Nephron progenitor cell (in vitro differentiated cells): ENCODE measurements at regions not wholly inside any gene's neighbourhood (a gene's known extent, or its start where the extent isn't known, plus 50 kb on each side); places are given as distances from the start of the nearest gene placed in this dataset.

Experiments
- DNase-seq: peaks from one replicate; pipeline ENCODE4 v3.0.0; 2021
- H3K27ac Mint-ChIP-seq: 2 replicates; pipeline ENCODE4 v1.8.0; 2021; ENCODE audit warnings: mild to moderate bottlenecking, moderate library complexity, mixed read lengths
- H3K27me3 Mint-ChIP-seq: 2 replicates; pipeline ENCODE4 v1.8.0; 2021; ENCODE audit warnings: mild to moderate bottlenecking, low read depth, mixed read lengths; ENCODE audit not compliant: poor library complexity
- H3K36me3 Mint-ChIP-seq: 2 replicates; pipeline ENCODE4 v1.8.0; 2021; ENCODE audit warnings: low read depth, mixed read lengths
- H3K4me1 Mint-ChIP-seq: 2 replicates; pipeline ENCODE4 v1.8.0; 2021; ENCODE audit warnings: mixed read lengths
- H3K4me3 Mint-ChIP-seq: 2 replicates; pipeline ENCODE4 v1.8.0; 2021; ENCODE audit warnings: mild to moderate bottlenecking, moderate library complexity, mixed read lengths
- H3K9me3 Mint-ChIP-seq: 2 replicates; pipeline ENCODE4 v1.8.0; 2021; ENCODE audit warnings: mild to moderate bottlenecking, moderate library complexity, mixed read lengths
- CTCF ChIP-seq: fragments of 200-600 bp; sonication (generic); IDR thresholded peaks from 2 replicates; pipeline ENCODE4 v1.5.0; 2021; ENCODE audit warnings: antibody characterized with exemption

DNA sequence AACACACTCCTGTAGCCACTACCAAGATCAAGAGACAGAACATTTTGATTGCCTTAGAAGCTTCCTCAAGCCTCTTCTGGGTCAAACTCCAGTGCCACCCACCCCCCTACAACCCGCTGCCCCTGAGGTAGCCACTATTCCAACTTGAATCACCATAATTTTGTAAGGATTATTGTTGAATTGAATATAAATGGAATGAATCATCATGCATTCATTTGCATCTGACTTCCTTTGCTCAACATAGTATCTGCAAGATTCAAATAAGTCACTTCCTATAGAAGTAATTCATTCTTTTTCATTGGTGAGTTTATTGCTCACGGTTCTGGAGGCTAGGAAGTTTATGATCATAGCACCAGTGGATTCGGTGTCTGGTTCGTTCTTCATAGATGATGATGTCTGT lies 364.2 kb downstream of the SLITRK2 start:
- TF ChIP-seq CTCF, result no peak
- H3K36me3 Mint-ChIP-seq, result no peaks in the 10 kb centered on the region
- no peak for DNase-seq
- H3K27ac Mint-ChIP-seq, result no peak overlapping the region
- H3K27me3 Mint-ChIP-seq, result peaks cover 11% of the 10 kb centered on the region
- H3K9me3 Mint-ChIP-seq, result peaks cover 30% of the 10 kb centered on the region
- H3K4me3 Mint-ChIP-seq, result no peak overlapping the region
- H3K4me1 Mint-ChIP-seq, result no peaks in the 10 kb centered on the region

- no peaks in the 10 kb centered on the region for H3K36me3 Mint-ChIP-seq
- no peaks in the 10 kb centered on the region for H3K4me1 Mint-ChIP-seq
- DNase-seq, result no peak
- H3K9me3 Mint-ChIP-seq, result peaks cover 24% of the 10 kb centered on the region
- no peak for TF ChIP-seq CTCF
- peaks cover 9% of the 10 kb centered on the region for H3K27me3 Mint-ChIP-seq
- no peak overlapping the region for H3K27ac Mint-ChIP-seq
- no peak overlapping the region for H3K4me3 Mint-ChIP-seq
Observed at GRCh38 chrX:146186540-146186939, 368.9 kb downstream of the SLITRK2 start.

GRCh38 chrX:146189371-146189770 lies 371.7 kb downstream of the SLITRK2 start:
- no peak overlapping the region for H3K27ac Mint-ChIP-seq
- no peak for DNase-seq
- H3K4me3 Mint-ChIP-seq, result no peak overlapping the region
- no peaks in the 10 kb centered on the region for H3K36me3 Mint-ChIP-seq
- peaks cover 21% of the 10 kb centered on the region for H3K9me3 Mint-ChIP-seq
- H3K4me1 Mint-ChIP-seq, result no peaks in the 10 kb centered on the region
- no peak for TF ChIP-seq CTCF
- H3K27me3 Mint-ChIP-seq, result peaks cover 3% of the 10 kb centered on the region

DNA sequence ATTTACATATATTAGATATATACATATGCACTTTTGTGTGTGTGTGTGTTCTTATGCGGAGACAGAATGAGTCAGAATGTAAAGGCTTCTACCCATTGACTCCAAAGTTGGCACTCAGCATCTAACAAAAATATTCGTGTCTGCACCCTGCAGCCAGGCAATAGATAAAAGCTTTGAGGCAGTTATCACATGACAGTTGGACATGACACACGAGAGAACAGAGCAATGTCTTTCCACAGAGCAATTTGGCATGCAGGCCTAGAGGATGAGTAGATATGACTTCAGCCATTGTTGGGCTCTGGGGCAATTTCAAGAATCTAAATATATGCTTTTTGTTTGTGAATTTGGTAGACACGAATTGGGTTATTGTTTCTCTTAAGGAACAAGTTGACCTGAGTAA lies 391.2 kb downstream of the SLITRK2 start:
- TF ChIP-seq CTCF, result no peak
- no peak overlapping the region for H3K27ac Mint-ChIP-seq
- no peak for DNase-seq
- peaks cover 27% of the 10 kb centered on the region for H3K9me3 Mint-ChIP-seq
- H3K36me3 Mint-ChIP-seq, result no peaks in the 10 kb centered on the region
- no peak overlapping the region for H3K4me3 Mint-ChIP-seq
- H3K27me3 Mint-ChIP-seq, result no peaks in the 10 kb centered on the region
- no peaks in the 10 kb centered on the region for H3K4me1 Mint-ChIP-seq

DNA sequence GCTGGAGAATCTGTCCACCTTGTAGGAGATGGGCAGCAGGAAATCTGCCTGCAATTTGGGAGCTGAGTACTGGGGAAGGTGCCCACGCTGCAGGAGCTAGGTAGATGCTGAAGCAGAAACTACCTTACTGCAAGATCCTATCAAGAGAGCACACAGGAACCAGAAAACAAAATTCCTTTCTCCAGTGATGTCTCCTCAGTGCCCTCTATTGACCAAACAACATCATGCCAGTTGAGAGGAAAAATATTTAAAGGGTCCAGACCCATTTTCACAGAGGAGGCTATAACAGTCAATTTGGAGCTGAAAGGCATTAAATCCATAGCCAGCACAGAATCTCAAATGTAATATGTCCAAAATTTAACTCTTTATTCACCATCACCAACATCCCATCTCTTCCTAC lies 406.8 kb downstream of the SLITRK2 start:
- Mint-ChIP-seq H3K27me3 (no peaks in the 10 kb centered on the region), H3K27ac (no peak overlapping the region), H3K4me1 (no peaks in the 10 kb centered on the region), H3K4me3 (no peak overlapping the region), H3K36me3 (no peaks in the 10 kb centered on the region), H3K9me3 (peaks cover 43% of the 10 kb centered on the region)
- no peak for DNase-seq
- TF ChIP-seq CTCF, result peak; percentile 27

GRCh38 chrX:146238173-146238572 lies 420.5 kb downstream of the SLITRK2 start:
- Mint-ChIP-seq H3K27me3 (no peaks in the 10 kb centered on the region), H3K4me3 (no peak overlapping the region), H3K4me1 (peaks cover 7% of the 10 kb centered on the region), H3K9me3 (peaks cover 28% of the 10 kb centered on the region), H3K36me3 (no peaks in the 10 kb centered on the region), H3K27ac (no peak overlapping the region)
- no peak for DNase-seq
- no peak for TF ChIP-seq CTCF
